Lung (tissue), 11 donors: ENCODE measurements at regions not wholly inside any gene's neighbourhood (a gene's known extent, or its start where the extent isn't known, plus 50 kb on each side); places are given as distances from the start of the nearest gene placed in this dataset.

Source experiments
- ATAC-seq: fragments of 200-7000 bp; cut with Tn5 transposase; one replicate; pipeline ENCODE4 v1.9.1; 2020; ENCODE audit warnings: moderate number of reproducible peaks; ENCODE audit not compliant: insufficient read depth, low FRiP score
- DNase-seq, 3 donors: peaks; one replicate each; pipeline ENCODE4 v3.0.0-alpha.2; 2013 to 2017
- H3K27ac ChIP-seq, 2 donors: one replicate each; pipeline ENCODE4 v1.5.1; 2013; ENCODE audit warnings: mild to moderate bottlenecking in 2 of 2, moderate library complexity in 2 of 2, control low read depth in 1 of 2, inconsistent platforms in 1 of 2, low read depth in 1 of 2, low read length in 1 of 2
- H3K27me3 ChIP-seq, 3 donors: one replicate each; pipeline ENCODE4 v1.5.1; 2013; ENCODE audit warnings: low read length in 2 of 3; ENCODE audit not compliant: control insufficient read depth in 3 of 3, insufficient read depth in 3 of 3
- H3K36me3 ChIP-seq, 4 donors: one replicate each; pipeline ENCODE4 v1.5.1; 2013; ENCODE audit warnings: low read length in 4 of 4, mild to moderate bottlenecking in 1 of 4, moderate library complexity in 1 of 4; ENCODE audit not compliant: control insufficient read depth in 4 of 4, insufficient read depth in 4 of 4
- H3K4me1 ChIP-seq, 5 donors: one replicate each; pipeline ENCODE4 v1.5.1; 2013; ENCODE audit warnings: low read length in 5 of 5, mild to moderate bottlenecking in 2 of 5, moderate library complexity in 1 of 5; ENCODE audit not compliant: control insufficient read depth in 5 of 5, insufficient read depth in 5 of 5
- H3K4me3 ChIP-seq: one replicate; pipeline ENCODE4 v1.5.1; 2013; ENCODE audit warnings: mild to moderate bottlenecking, control low read depth, moderate library complexity
- H3K9ac ChIP-seq, 2 donors: one replicate each; pipeline ENCODE4 v1.5.1; 2013; ENCODE audit warnings: low read length in 2 of 2, control low read depth in 1 of 2; ENCODE audit not compliant: insufficient read depth in 1 of 2
- H3K9me3 ChIP-seq, 4 donors: one replicate each; pipeline ENCODE4 v1.5.1; 2013; ENCODE audit warnings: low read length in 3 of 4, mild to moderate bottlenecking in 1 of 4, moderate library complexity in 1 of 4; ENCODE audit not compliant: control insufficient read depth in 4 of 4, insufficient read depth in 3 of 4
- WGBS, 2 donors: extraction: QIAGEN DNeasy Blood & Tissue Kit; methylation state at CpG; one replicate each; pipeline ENCODE4 v1.1.7; 2013; 5-methylcytosine and 5-hydroxymethylcytosine counted together
- TF ChIP-seq, protein P1 (sequence below): IDR thresholded peaks from 2 replicates; pipeline ENCODE4 v1.5.1; 2012; ENCODE audit warnings: mild to moderate bottlenecking; ENCODE audit errors: control extremely low read depth, extremely low read depth
- donor health status: control.
- donor health status: control.
- donor health status: Bipolar disorder and iron deficiency.
- donor health status: healthy.
- donor health status: DM: yes; HTN: yes; CAD: no.

GRCh38 chr14:76950055-76951020 lies 78.2 kb downstream of the IRF2BPL start:
- no peaks in the 10 kb centered on the region for H3K9me3 ChIP-seq
- TF ChIP-seq, protein P1, sequence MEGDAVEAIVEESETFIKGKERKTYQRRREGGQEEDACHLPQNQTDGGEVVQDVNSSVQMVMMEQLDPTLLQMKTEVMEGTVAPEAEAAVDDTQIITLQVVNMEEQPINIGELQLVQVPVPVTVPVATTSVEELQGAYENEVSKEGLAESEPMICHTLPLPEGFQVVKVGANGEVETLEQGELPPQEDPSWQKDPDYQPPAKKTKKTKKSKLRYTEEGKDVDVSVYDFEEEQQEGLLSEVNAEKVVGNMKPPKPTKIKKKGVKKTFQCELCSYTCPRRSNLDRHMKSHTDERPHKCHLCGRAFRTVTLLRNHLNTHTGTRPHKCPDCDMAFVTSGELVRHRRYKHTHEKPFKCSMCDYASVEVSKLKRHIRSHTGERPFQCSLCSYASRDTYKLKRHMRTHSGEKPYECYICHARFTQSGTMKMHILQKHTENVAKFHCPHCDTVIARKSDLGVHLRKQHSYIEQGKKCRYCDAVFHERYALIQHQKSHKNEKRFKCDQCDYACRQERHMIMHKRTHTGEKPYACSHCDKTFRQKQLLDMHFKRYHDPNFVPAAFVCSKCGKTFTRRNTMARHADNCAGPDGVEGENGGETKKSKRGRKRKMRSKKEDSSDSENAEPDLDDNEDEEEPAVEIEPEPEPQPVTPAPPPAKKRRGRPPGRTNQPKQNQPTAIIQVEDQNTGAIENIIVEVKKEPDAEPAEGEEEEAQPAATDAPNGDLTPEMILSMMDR = no peak
- no peaks in the 10 kb centered on the region for H3K27me3 ChIP-seq
- H3K9ac ChIP-seq = no peak overlapping the region
- H3K27ac ChIP-seq = peak overlapping the region; percentile 13 to 37
- no peaks in the 10 kb centered on the region for H3K36me3 ChIP-seq
- ATAC-seq (no peak), DNase-seq (peak; percentile 68 to 79 (median 76))
- WGBS, 2 donors = 62 to 71% methylated on average over 14 of the region's 14 CpGs
- H3K4me3 ChIP-seq = no peak overlapping the region
- peaks cover 4 to 70% (median 45%) of the 10 kb centered on the region in 5 donors for H3K4me1 ChIP-seq

GRCh38 chr14:76948976-76949375 lies 79.5 kb downstream of the IRF2BPL start:
- DNase-seq = no peak
- TF ChIP-seq, protein P1 = no peak
- 90 to 94% methylated on average over 6 of the region's 6 CpGs for WGBS, 2 donors
- Histone ChIP-seq H3K4me1 (peaks cover 0 to 57% (median 38%) of the 10 kb centered on the region in 5 donors), H3K27ac (no peak overlapping the region), H3K9me3 (no peaks in the 10 kb centered on the region), H3K27me3 (no peaks in the 10 kb centered on the region), H3K4me3 (no peak overlapping the region), H3K36me3 (no peaks in the 10 kb centered on the region), H3K9ac (no peak overlapping the region)
- no peak for ATAC-seq

- 62 to 77% methylated on average over 11 of the region's 11 CpGs for WGBS, 2 donors
- peak overlapping the region in 1 of 2 donors; percentile 4 for H3K9ac ChIP-seq
- TF ChIP-seq, protein P1 = no peak
- ATAC-seq = no peak
- H3K36me3 ChIP-seq = no peaks in the 10 kb centered on the region
- no peak for DNase-seq
- no peak overlapping the region for H3K4me3 ChIP-seq
- no peaks in the 10 kb centered on the region for H3K27me3 ChIP-seq
- peaks cover 0 to 51% (median 36%) of the 10 kb centered on the region in 5 donors for H3K4me1 ChIP-seq
- H3K27ac ChIP-seq = peak overlapping the region; percentile 75 to 81
- no peaks in the 10 kb centered on the region for H3K9me3 ChIP-seq
Measured at GRCh38 chr14:76948213-76948947, 80.1 kb downstream of the IRF2BPL start.
